Activated T-cell treated with anti-CD3 and anti-CD28 coated beads, Interleukin-2, amount 50 U/mL, for 48 hours (primary cell): ENCODE measurements at regions not wholly inside any gene's neighbourhood (a gene's known extent, or its start where the extent isn't known, plus 50 kb on each side); places are given as distances from the start of the nearest gene placed in this dataset.

ENCODE experiments used
- DNase-seq, 2 experiments: peaks; one replicate each; pipeline ENCODE4 v3.0.0-alpha.2; 2020

DNA sequence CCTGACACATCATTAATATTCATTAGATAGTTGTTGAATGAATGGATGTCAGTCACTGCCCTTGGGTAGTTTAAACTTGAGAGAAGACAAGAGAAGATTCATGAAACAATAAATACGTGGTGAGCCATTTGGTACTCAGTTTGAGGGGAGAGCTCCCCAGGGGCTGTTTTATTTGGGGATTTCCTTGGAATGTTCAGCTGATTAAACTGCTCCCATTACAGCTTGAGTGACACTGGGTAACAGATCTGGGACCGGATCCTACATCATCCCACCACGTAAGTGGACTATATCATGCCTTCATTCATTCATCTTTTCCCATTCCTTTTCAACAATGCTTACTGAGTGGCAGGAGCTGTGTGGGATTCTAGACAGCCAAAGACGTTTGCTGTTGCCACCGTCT is 162.0 kb downstream of the FAT3 start:
- DNase-seq = no peak

DNA sequence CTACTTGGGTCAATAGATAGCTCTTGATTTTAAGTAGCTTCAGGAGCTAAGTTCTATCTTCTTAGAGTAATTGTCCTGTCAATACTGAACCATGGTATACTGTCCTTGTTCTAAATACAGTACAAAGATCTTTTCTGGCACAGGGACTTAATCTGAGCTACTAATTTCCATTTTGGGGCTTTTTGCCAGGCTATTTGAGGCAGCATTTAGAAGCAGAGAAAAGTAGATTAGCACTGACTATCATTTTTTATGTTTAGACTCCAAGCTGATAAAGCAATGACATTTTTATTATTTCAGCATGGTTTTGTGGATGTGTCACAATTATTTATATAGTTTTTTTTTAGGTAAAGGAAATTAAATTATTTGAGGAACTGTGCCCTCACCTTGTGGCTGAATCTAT is 163.2 kb downstream of the FAT3 start:
- DNase-seq = no peak

DNA sequence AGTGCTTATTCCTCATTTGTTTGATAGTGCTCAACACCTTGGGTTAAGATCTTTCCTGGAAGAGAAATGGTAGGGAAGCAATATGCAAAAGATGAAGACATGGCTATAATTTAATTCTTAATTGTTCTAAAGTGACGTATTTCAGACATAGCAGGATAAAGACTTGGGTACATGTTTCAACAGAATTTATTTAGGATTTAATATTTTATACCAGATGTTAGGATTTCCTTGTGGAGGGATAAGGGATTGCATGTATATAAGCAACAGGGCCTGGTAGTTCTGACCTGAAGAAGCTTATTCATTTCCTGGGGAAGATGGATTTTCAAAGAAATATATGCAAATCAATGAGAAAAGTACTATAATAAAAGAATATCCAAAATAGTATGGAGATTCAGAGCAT is 163.8 kb downstream of the FAT3 start:
- no peak for DNase-seq

DNA sequence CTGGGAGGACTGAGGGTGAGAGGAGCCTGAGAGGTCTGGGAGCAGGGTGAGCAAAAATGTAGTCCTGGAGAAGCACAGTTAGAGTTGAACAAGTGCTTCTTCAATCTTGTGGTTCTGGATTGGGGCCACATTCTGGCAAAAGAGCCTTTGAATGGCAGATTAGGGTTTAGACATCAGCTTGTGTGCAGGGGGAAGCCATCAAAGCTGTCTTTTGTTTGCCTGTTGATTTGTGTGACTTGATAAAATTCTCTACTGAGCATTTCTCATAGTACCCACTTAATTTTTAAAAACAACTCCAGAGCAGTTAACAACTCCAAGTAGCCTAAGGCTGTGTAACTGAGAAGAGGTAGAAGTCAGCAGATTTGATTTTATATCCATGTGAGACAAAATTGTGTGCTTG is 166.2 kb downstream of the FAT3 start:
- DNase-seq = no peak

DNA sequence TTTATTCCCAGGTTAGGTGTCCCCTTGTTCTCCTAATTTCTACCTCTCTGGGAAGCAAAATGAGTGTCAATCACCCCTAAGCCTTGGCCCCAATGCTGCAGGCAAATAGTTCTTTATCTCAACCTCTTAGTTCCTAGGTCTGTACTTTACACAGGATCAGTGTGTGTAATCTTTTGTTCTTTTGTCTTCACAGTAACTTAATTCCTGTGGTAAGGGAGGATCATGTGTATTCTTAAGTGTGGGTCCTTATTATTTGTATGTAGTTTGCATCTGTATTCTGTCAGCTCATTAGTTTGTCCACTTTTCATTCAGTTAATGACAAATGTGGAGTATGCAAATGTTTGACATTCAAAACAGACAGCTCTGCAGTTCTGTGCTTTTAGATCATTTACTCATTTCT is 166.7 kb downstream of the FAT3 start:
- DNase-seq = no peak

DNA sequence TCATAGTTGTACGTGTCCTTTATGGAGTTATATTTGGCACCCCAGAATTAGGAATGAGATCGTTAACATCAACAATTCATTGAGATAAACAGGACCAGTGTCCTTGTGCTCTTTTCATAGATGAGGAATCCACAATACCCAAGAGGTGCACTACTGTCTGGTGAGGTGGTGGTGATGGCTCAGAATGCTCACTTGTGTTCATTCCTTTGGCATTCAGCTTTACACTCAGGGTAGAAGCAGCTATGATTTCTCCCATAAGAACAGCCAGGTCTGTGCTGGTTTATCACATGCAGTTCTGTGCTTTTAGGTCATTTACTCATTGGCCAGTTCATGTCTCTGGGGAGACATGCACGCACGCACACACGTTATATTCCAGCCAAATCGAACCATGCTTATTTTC is 167.2 kb downstream of the FAT3 start:
- DNase-seq = no peak

DNA sequence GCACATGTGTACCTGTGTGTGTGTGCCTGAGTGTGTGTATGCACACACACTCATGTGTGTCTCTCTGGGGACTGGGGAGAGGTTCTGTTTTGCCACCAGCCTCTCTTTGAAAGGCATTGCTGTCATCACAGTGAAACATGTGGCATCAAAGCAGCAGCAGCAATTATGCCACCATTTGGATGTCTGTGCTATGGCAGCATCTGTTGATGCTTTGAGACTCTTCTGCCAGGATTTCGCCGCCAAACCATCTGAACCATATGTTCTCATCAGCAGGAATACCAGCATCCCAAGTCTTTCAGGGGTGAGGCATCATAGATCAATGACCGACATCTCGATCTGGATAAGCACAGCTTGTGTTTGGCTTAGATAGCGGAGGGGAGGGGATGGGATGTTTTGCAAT is 168.6 kb downstream of the FAT3 start:
- no peak for DNase-seq

DNA sequence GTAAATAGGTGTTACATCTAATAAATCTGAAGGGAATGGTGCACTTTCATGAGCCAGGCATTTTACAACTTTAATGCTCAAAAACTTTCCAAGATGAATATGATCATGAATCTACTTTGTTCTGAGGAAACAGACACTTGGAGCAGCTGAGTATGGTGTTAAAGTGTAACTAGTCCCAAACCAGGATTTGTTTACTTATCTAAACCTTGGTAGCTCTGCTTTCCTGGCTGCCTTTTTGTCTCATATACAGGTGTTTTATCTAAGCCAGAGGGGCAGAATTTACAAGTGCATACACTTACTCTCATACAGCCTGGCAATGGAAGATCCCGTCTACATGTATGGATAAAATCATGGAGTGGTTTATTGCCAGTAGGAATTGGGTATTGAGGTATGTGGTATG is 171.5 kb downstream of the FAT3 start:
- DNase-seq = no peak

DNA sequence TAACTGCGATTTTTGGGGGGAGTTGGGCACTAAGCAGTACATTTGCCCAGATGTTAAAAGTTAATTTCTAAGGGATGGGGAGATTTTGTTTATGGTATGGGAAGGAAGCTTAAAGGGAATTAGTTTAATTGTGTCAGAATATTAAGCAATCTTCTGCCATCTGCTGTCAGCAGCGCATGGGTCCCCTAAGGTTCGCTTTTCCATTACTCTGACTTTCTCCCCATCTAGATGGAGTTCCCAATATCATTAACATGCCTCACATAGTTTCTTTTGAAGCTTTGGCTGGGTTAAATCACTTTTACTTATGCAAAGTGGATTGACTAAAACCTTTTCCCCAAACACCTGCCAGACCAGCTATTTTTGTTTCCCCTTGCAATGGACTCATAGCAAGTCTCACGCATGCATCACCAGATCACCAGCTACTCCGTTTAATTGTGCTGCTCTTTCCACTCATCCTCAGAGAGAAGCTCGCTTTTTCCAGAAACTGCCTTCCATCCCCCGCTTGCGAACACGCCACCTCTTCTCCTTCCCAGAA is 172.7 kb downstream of the FAT3 start:
- no peak for DNase-seq

DNA sequence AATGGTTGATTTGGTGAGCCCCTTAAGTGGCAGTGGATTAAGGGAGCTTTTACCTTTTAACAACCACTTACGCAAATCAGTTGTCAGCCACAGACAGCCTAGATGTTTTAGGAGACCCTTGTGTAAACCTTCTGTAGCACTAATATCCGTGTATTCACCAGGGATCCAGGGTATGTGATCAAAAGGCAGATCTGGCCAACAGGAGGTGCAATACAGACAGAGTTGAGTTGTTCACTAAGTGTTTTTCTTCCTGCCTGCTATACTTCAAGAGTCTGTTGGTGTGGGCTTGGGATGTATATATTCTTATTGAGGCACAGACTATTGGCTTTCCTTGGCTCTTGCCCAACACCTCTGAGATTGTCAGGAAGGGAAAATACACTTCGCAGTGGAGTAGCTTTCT is 175.1 kb downstream of the FAT3 start:
- DNase-seq = no peak

DNA sequence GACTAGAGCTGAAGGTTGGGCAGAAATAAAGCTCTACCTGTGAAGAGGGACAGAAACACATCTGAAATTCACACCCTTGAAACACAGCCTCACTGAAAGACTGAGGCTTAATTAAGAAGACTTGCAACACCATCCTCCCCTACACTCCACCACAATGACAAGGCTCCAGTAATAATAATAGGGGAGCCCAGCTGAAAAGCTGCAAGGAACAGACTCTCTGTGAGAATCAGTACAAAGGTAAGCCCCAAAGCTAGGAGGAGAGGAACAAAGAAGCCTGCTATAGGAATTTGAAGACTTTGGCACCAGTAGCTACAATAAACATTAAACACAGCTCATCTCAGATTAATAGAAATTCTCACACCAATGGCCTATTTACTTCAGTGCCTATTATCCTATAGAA is 176.9 kb downstream of the FAT3 start:
- DNase-seq = no peak

DNA sequence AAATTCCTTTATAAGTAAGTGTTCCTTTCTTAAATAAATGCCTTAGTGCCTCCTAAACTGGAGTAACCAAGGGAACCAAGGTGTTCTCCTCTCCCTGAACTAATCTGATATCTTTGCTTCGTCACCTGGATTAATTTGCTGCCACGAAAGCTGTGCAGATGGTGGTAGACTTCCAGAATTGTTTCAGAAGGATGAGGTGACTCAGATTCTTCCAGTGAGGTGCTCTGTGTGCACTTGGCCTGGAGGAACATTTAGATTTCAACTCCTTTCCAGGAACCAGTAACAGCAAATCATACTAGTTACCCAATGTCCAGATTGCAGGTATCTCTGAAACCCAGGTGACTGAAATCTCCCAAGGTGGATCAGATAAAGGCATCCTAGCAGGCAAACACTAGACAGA is 181.9 kb downstream of the FAT3 start:
- DNase-seq = no peak

DNA sequence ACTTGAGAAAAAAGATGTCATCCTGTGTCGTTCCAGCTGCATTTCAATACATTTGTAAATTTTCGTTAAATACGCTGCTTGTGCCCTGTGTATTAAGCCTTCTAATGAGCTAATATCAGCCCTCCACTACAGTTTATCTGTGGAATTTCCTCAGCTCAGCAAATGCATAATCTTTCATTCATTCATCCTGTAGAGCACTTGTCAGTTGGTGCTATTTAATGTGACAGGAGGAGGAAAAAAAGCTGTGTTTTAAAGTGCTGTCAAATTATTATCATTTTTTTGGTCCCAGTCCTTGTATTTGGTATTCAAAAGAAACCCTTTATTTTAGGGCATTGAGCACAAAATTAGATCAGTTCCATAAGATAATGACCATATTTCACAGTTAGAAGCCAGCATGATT is 184.7 kb downstream of the FAT3 start:
- DNase-seq = no peak

DNA sequence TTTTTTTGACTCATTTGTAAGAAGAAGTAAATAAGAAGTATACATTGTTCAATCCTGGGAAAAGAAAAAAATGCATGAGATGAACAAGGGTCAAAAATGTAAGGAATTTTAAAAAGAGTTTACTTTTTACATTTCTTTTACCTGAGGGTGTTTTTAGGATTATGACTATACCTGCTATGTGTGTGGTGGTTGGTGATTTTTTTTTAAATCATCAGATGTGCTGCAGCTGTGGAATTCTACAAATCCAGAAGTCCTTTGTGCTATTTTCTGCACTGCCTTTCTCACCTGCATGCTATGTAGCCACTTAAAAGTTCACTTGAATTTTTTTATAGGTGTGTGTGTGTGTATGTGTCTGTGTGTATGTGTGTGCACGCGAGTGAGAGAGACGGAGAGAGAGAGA is 185.3 kb downstream of the FAT3 start:
- no peak for DNase-seq

DNA sequence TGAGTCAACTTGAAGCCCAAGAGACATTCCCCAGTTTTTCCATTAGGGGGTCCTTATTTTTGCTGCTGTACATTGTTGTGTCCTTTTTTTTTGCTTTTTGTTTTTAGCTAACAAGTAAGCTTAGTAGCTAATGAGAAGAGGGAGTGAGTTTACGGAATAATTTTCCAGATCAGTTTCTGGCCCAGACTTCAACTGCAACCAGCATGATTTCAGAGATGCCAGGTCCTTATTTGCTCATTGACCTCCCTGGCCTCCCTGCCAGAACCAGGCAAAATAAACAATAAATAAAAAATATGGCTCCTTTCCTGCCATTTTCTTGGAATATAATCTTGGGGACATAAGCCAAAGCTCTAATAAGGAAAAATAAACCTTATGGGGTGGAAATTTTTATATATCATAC is 185.9 kb downstream of the FAT3 start:
- no peak for DNase-seq

DNA sequence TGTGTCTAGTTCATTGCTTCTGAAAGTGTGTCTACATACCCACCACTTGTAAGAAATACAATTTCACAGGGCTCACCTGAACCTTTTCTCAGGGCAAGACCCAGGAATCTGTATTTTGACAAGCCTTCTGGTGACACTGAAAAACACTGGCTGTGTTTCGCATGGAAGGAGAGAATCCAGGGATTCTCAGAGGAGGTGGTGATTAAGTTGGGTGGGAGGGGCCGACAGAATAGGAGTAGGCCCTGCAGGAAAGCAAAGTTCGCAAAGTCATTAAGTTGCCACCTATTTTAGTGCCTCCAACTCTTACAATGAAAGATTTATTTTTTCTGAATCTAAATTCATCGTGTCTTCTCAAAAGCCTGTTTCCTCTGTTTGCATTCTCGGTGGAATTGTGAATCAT is 186.8 kb downstream of the FAT3 start:
- no peak for DNase-seq

DNA sequence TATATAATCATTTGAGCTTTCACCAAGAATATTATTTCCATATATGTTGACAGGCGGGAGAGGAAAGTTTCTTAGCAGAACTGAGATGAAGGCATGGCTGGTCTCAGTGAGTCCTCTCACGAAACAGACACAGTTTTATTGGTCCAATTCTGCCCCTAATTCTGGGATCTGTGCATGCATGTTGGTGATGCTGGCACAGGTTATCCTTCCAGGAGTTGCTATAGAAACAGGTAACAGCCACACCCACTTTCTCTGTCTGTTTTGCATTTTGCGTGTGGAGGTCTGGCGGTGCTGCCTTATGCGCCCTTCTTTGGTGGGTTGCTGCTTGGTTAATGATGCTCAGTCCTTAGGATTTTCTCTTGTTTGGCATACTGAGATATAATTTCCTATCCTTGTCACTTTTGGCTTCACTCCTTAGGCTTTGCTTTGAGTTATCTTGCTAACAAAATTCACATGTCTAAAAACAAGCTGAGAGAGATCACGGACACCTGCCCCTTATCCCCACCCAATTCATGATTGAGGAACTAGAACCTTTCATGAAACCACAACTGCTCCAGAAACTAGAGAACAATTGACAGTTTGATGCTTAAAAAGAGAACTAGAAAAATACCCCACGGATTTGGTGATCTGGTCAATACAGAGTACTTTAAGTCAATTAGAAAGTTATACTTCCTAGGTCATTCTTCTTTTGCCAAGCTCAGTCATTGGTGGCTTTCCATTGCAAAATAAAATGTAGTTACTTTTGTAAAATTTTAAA is 189.3 kb downstream of the FAT3 start:
- no peak for DNase-seq

DNA sequence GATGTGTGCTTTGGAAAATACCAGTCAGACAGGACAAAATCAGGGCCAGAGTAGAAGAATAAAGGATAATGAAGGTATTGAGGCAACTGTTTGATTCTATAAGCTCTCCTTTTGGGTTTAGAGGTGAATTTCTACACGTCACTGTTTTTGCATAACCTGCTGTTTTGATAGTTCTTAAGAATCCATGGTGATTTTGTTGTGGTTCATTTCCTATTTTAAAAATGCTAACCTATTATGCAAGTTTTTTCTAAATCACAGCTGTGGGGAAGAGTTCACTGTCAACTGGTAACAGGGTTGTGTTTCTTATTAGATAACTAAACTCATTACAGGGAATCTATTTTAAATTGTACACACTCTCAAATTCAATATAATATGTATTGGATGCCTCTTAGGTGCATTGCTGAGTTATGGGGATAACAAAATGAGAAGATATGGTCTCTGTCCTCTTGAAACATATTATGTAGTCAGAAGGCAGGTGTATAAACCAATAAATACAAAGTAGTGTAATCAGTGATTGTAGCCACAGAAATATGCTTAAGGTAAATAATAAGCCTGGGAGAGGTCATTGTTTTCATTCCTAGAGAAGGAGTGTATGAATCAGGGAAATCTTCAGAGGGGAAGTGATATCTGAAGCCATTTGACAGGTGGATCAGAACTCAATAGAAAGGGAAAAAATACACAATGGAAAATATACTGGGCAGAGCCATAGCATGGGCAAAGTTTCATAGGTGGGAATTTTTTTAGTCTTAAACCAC is 192.5 kb downstream of the FAT3 start:
- no peak for DNase-seq

DNA sequence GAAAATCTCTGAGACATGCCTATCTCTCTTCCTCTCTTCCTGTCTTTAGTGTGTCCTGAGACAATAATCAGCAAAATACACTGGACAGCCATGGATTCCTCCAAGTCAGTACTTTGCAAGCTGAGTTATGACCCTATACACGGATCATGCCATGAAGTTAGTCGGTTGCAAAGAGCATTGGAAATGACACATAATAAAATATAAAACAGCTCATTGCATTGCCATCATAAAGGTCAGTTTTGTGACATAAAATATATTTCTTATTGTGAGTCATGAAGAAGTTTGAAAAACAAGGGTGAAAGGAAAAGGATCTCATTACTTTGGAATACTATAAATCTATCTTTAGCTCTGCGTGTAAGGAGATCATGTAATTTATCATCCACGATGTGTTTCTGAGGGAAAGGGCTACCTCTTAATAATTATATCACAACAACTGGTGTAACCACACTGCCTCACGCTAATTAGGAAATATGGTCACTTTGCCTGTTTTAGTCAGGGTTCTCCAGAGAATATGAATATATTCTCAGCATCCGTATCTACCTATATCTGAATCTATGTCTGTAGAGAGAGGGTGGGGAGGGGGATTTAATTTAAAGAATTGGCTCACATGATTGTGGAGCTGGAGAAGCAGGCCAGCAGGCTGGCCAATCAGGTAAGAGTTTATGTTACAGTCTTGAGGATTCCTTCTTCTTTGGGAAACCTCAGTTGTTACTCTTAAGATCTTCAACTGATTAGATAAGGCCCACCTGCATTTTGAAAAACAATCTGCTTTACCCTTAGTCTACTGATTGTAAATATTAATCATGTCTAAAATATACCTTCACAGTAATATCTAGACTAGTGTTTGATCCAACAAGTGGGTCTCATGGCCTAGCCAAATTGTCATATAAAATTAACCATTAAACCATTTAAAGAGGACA is 198.8 kb downstream of the FAT3 start:
- no peak for DNase-seq

DNA sequence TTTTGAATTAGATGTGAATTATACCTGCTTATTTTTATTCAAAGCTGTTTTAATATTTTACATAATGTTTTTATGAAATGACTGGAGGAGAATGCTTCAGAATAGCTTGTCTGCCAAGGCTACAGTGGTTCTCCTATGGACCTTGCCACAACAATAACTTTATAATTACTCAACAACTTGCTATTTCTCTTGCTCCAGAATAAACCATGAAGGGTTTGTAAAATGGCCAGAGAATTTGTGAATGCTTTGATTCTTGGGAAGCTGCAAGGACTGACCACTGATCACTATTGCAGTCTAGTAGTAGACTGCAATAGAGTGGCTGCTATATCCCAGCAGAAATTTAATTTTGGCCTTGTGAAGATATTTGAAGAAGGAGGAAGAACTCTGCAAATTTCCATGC is 199.7 kb downstream of the FAT3 start:
- DNase-seq = no peak

DNA sequence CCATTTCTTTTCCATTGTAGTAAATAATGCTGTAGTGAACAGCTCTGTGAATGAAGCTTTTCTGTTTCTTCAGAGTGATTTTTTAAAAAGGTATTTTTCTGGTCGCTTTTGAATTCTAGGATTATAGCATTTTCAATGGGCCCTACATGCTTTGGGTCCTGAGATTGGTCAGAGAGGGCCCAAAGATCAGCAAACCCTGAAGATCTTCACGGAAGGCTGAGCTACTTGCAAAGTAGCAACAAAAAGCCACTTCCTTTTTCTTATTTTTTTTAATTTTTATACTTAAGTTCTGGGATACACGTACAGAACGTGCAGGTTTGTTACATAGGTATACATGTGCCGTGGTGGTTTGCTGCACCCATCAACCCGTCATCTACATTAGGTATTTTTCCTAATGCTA is 200.5 kb downstream of the FAT3 start:
- no peak for DNase-seq

DNA sequence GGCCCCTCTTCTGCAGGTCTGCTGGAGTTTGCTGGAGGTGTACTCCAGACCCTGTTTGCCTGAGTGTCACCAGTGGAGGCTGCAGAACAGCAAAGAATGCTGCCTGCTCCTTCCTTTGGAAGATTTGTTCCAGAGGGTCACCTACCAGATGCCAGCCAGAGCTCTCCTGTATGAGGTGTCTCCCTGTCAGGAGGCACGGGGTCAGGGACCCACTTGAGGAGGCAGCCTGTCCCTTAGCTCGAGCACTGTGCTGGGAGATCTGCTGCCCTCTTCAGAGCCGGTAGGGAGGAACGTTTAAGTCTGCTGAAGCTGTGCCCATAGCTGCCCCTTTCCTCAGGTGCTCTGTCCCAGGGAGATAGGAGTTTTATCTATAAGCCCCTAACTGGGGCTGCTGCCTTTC is 207.9 kb downstream of the FAT3 start:
- no peak for DNase-seq
